Upper lobe of right lung (tissue), 1 donor: ENCODE measurements at regions not wholly inside any gene's neighbourhood (a gene's known extent, or its start where the extent isn't known, plus 50 kb on each side); places are given as distances from the start of the nearest gene placed in this dataset.

Experiments used
- ATAC-seq: fragments of 200-7000 bp; cut with Tn5 transposase; one replicate; pipeline ENCODE4 v1.9.1; 2020; ENCODE audit warnings: mild to moderate bottlenecking, moderate library complexity
- DNase-seq: peaks from one replicate; pipeline ENCODE4 v3.0.0-alpha.2; 2020
- H3K27ac ChIP-seq: fragments of 200-600 bp; one replicate; pipeline ENCODE4 v1.8.0; 2022
- H3K27me3 ChIP-seq: fragments of 200-600 bp; one replicate; pipeline ENCODE4 v1.8.0; 2022; ENCODE audit warnings: mild to moderate bottlenecking
- H3K36me3 ChIP-seq: fragments of 200-600 bp; one replicate; pipeline ENCODE4 v1.8.0; 2022
- H3K4me1 ChIP-seq: fragments of 200-600 bp; one replicate; pipeline ENCODE4 v1.8.0; 2022
- H3K4me3 ChIP-seq: fragments of 200-600 bp; one replicate; pipeline ENCODE4 v1.8.0; 2022; ENCODE audit warnings: mild to moderate bottlenecking
- H3K9me3 ChIP-seq: fragments of 200-600 bp; one replicate; pipeline ENCODE4 v1.8.0; 2022
- intact Hi-C: fragments of 100-400 bp; cut with DNase I; formaldehyde crosslinking; loops from one replicate; pipeline ENCODE4 v1.11.0; 2022
- TF ChIP-seq, protein P1 (sequence below): fragments of 200-600 bp; IDR thresholded peaks from one replicate; pipeline ENCODE4 v1.8.0; 2022; ENCODE audit warnings: antibody characterized with exemption
- donor health status: DM: no; HTN: yes; CAD: no; lungs with severe emphysema.

DNA sequence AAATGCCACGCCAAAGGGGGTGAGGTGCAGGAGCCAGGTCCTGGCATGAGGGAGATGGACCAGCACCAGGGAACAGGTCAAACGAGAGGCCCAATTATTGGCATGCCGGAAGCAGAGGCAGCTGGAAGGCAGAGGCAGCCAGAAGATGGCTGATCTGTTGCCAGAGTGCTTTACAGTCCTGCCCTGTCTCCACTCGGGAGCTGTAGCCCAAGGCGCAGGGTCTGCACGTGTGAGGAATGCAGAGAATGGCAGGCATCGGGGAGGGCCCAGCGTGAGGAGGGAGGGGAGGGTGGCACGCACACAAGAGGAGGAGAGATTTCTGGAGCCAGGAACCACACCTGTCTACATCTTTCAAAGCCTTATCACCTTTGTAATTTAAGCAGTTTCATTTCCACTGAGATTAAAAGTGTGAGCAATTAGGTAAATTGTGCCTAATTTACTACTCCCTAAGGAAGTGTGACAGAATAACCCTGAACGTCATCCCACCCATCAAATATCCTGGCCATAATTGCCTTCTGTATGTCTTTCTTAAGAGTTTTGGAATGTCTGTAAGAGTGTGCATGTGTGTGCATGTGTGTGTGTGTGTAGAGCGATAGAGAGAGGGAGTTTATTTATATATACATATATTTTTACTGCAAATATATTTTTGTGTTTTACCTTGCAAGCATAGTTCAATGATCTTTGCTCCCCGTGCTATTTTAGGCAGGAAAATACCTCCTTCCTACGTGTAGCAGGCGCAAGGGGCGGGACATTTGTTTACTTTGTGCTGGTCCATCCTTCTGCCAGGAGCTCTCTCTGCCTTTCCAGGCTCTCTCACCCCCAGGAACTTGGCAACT lies 125.5 kb upstream of the SERBP1 start:
- Histone ChIP-seq H3K4me1 (no peaks in the 10 kb centered on the region), H3K4me3 (no peak overlapping the region), H3K27ac (no peak overlapping the region), H3K27me3 (no peaks in the 10 kb centered on the region), H3K9me3 (no peaks in the 10 kb centered on the region), H3K36me3 (no peaks in the 10 kb centered on the region)
- ATAC-seq (peak; percentile 73), DNase-seq (no peak)
- intact Hi-C loops: no loop called here
- TF ChIP-seq, protein P1, sequence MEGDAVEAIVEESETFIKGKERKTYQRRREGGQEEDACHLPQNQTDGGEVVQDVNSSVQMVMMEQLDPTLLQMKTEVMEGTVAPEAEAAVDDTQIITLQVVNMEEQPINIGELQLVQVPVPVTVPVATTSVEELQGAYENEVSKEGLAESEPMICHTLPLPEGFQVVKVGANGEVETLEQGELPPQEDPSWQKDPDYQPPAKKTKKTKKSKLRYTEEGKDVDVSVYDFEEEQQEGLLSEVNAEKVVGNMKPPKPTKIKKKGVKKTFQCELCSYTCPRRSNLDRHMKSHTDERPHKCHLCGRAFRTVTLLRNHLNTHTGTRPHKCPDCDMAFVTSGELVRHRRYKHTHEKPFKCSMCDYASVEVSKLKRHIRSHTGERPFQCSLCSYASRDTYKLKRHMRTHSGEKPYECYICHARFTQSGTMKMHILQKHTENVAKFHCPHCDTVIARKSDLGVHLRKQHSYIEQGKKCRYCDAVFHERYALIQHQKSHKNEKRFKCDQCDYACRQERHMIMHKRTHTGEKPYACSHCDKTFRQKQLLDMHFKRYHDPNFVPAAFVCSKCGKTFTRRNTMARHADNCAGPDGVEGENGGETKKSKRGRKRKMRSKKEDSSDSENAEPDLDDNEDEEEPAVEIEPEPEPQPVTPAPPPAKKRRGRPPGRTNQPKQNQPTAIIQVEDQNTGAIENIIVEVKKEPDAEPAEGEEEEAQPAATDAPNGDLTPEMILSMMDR: no peak

DNA sequence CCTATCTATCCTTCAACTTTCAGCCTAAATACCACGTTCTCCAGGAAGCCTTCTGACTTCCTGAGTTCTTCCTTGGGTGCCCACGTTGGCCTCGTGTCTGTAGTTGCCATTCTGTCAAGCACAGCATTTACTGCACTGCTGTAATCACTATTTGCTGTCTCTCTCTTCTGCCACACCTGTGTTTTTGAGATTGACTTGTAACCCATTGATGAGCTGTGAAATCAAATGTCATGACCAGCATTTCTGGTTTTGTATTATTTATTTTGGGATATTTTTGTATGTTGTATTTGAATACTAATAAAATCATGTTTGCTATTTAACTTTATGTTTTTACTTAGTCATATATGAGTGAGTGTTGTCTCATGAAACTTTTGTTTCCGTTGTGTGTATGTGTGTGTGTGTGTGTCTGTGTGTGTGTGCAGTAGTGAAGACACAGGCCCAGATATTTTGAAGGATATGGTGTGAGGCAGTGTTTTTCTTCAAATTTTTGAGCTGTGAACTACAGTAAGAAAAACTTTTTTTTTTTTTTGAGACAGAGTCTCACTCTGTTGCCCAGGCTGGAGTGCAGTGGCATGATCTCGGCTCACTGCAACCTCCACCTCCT lies 126.2 kb upstream of the SERBP1 start:
- no peak overlapping the region for H3K27ac ChIP-seq
- H3K4me1 ChIP-seq: no peaks in the 10 kb centered on the region
- DNase-seq (no peak), ATAC-seq (no peak)
- H3K9me3 ChIP-seq: no peaks in the 10 kb centered on the region
- TF ChIP-seq, protein P1: no peak
- H3K36me3 ChIP-seq: no peaks in the 10 kb centered on the region
- no peaks in the 10 kb centered on the region for H3K27me3 ChIP-seq
- H3K4me3 ChIP-seq: no peak overlapping the region
- intact Hi-C loops: no loop called here

DNA sequence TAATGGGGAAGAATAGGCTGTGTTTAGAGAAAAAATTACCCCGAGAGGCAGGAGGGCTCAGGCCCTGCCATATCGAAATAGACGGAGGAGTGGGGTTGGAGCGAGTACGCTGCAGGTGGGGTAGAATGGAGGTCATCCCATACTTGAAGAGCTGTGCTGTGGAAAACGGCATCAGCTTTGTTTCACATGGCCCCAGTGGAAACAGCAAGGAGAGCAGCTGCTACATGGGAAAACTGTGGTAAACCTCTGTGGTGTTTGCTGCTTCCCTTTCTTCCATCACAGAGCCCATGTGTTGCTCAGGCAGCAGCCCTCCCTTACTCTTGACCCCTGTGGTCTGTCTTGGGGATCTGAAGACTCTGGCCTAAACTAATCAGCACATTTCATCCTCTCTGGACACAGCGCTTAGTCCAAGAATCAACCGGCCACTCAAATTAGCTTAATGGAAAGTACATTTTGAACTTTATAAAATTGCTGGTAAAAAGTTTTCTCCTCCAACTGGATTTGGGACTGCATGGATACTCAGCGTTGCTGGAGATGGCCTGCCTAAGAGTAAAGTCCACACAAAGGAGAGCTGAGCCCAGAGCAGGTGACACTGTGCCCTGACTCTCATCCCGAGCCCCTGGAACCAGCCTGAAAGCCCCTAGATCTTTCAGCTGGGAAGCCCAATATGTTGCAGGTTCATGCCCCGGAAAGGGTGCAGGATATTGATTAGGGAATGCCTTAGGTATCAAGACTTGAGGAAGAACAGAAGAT lies 127.1 kb upstream of the GADD45A start:
- no peak for ATAC-seq
- peaks cover 6% of the 10 kb centered on the region for H3K4me1 ChIP-seq
- DNase-seq: no peak
- no peaks in the 10 kb centered on the region for H3K27me3 ChIP-seq
- H3K4me3 ChIP-seq: no peak overlapping the region
- TF ChIP-seq, protein P1: no peak
- no peaks in the 10 kb centered on the region for H3K9me3 ChIP-seq
- intact Hi-C loops: no loop called here
- no peak overlapping the region for H3K27ac ChIP-seq
- no peaks in the 10 kb centered on the region for H3K36me3 ChIP-seq

DNA sequence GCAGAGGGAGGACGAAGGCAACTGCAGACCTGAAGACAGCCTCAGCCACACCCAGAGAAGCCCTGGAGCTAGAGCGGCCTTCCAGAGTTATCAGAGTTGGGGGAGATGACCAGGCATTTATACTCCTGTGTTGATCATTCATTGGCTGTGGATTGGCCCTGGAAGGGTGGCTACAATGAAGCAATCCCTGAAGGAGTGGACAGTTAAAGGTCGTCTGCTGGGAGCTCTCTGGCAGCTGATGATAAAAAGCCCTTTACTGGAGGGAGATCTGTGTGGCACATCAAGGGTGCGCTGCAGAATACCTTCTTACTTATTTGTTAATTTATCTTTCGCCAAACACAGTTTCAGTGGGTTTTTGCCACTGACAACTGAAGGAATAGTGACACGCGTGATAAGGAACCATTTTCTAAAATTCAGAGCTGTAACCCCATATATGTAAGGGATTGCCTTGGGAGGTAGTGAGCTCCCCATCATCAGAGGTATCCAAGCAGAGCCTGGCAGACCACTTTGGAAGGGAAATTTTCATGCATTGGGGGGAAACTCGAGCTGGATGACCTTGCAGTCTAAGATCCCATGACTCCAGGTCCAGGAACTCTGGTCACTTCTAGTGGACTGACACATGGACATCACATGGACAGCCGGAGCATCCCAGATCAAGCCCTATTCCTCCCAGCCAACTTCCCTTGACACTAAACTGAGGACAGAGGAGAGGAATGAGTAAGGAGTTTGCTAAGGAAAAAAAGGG lies 126.4 kb upstream of the GADD45A start:
- DNase-seq (no peak), ATAC-seq (no peak)
- intact Hi-C loops: no loop called here
- no peaks in the 10 kb centered on the region for H3K36me3 ChIP-seq
- H3K4me3 ChIP-seq: no peak overlapping the region
- TF ChIP-seq, protein P1: no peak
- no peaks in the 10 kb centered on the region for H3K9me3 ChIP-seq
- H3K4me1 ChIP-seq: peaks cover 7% of the 10 kb centered on the region
- no peak overlapping the region for H3K27ac ChIP-seq
- H3K27me3 ChIP-seq: no peaks in the 10 kb centered on the region

DNA sequence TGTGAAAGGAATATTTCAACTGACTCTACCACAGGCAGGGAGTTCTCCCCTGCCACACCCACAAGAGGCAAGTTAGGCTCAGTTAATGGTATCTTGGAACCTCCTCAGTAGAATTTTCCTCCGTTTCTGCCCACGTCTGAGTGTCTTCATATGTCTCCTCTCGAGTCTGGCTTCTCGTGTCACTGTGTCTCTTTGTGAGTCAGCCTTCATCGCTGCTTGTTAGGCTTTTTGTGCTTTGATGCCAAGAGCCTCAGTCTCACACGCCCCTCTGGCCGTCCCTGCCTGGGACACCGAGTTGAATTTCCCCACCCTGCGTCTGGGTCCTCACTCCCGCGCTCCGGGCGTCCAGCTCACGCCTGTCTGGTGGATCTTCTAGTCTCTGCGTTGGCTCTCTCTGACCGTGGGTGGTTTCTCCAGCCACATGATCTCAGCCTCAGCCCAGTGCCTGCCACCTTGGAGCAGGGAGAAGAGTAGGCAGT lies 125.7 kb upstream of the GADD45A start:
- DNase-seq (no peak), ATAC-seq (peak; percentile 8)
- no peaks in the 10 kb centered on the region for H3K9me3 ChIP-seq
- intact Hi-C loops: no loop called here
- H3K27ac ChIP-seq: no peak overlapping the region
- no peaks in the 10 kb centered on the region for H3K27me3 ChIP-seq
- peaks cover 12% of the 10 kb centered on the region for H3K4me1 ChIP-seq
- no peak overlapping the region for H3K4me3 ChIP-seq
- TF ChIP-seq, protein P1: no peak
- H3K36me3 ChIP-seq: no peaks in the 10 kb centered on the region
